Liver (tissue), 8 donors: ENCODE measurements at regions not wholly inside any gene's neighbourhood (a gene's known extent, or its start where the extent isn't known, plus 50 kb on each side); places are given as distances from the start of the nearest gene placed in this dataset.
A peak's percentile ranks its signal among the peaks of the same experiment; 100 is the strongest.
"Not testable (repeated sequence)": the region's sequence is repeated elsewhere in the genome, so short reads cannot be mapped to it uniquely, and the experiment has no call there.

Experiments
- DNase-seq: peaks from one replicate; pipeline ENCODE4 v3.0.0-alpha.2; 2017; ENCODE audit warnings: low spot score
- H3K27ac ChIP-seq, 2 donors: one replicate each; pipeline ENCODE4 v1.7.0; 2013; ENCODE audit warnings: inconsistent platforms in 2 of 2, low read length in 2 of 2, control low read depth in 1 of 2, low read depth in 1 of 2, mild to moderate bottlenecking in 1 of 2
- H3K27me3 ChIP-seq, 4 donors: one replicate each; pipeline versions ENCODE4 v1.6.1 to v1.7.0; 2013; ENCODE audit warnings: low read length in 3 of 4, inconsistent platforms in 1 of 4, mild to moderate bottlenecking in 1 of 4, moderate library complexity in 1 of 4; ENCODE audit not compliant: control insufficient read depth in 4 of 4, insufficient read depth in 4 of 4
- H3K36me3 ChIP-seq, 4 donors: one replicate each; pipeline versions ENCODE4 v1.6.1 to v1.7.0; 2013; ENCODE audit warnings: low read length in 3 of 4, mild to moderate bottlenecking in 3 of 4, low read depth in 1 of 4, moderate library complexity in 1 of 4; ENCODE audit not compliant: control insufficient read depth in 4 of 4, insufficient read depth in 3 of 4
- H3K4me1 ChIP-seq, 4 donors: one replicate each; pipeline versions ENCODE4 v1.6.1 to v1.7.0; 2013; ENCODE audit warnings: low read length in 3 of 4, mild to moderate bottlenecking in 3 of 4, moderate library complexity in 1 of 4; ENCODE audit not compliant: control insufficient read depth in 4 of 4, insufficient read depth in 4 of 4
- H3K4me3 ChIP-seq, 3 donors: one replicate each; pipeline versions ENCODE4 v1.6.1 to v1.7.0; 2013; ENCODE audit warnings: low read length in 3 of 3, control low read depth in 1 of 3, low read depth in 1 of 3, mild to moderate bottlenecking in 1 of 3
- H3K9ac ChIP-seq, 2 donors: one replicate each; pipeline ENCODE4 v1.7.0; 2013; ENCODE audit warnings: low read length in 2 of 2, mild to moderate bottlenecking in 2 of 2, moderate library complexity in 2 of 2, control low read depth in 1 of 2, low read depth in 1 of 2
- H3K9me3 ChIP-seq, 4 donors: one replicate each; pipeline versions ENCODE4 v1.6.1 to v1.7.0; 2013; ENCODE audit warnings: low read length in 3 of 4; ENCODE audit not compliant: control insufficient read depth in 4 of 4
- EGR1 ChIP-seq, 2 donors: IDR thresholded peaks; 2 replicates each; pipeline ENCODE4 v1.6.1; 2016 to 2018; ENCODE audit warnings: antibody characterized with exemption in 2 of 2, low read depth in 2 of 2
- FOXA1 ChIP-seq: IDR thresholded peaks from 2 replicates; pipeline ENCODE4 v1.6.1; 2016; ENCODE audit warnings: antibody characterized with exemption
- FOXA2 ChIP-seq: IDR thresholded peaks from 2 replicates; pipeline ENCODE4 v1.6.1; 2016; ENCODE audit warnings: antibody characterized with exemption
- GABPA ChIP-seq, 2 donors: IDR thresholded peaks in 1 of 2; conservative IDR thresholded peaks in 1 of 2; 2 replicates each; pipeline ENCODE4 v1.6.1; 2016; ENCODE audit warnings: antibody characterized with exemption in 2 of 2, mild to moderate bottlenecking in 1 of 2, moderate library complexity in 1 of 2
- HNF4A ChIP-seq, 2 donors: conservative IDR thresholded peaks; 2 replicates each; pipeline ENCODE4 v1.6.1; 2016; ENCODE audit warnings: antibody characterized with exemption in 2 of 2, mild to moderate bottlenecking in 2 of 2
- HNF4G ChIP-seq: IDR thresholded peaks from 2 replicates; pipeline ENCODE4 v1.6.1; 2016; ENCODE audit warnings: antibody characterized with exemption
- JUND ChIP-seq, 2 donors: IDR thresholded peaks; 2 replicates each; pipeline ENCODE4 v1.6.1; 2016; ENCODE audit warnings: antibody characterized with exemption in 2 of 2
- NR2F2 ChIP-seq: IDR thresholded peaks from 2 replicates; pipeline ENCODE4 v1.6.1; 2016; ENCODE audit warnings: antibody characterized with exemption
- RAD21 ChIP-seq, 2 donors: IDR thresholded peaks; 2 replicates each; pipeline ENCODE4 v1.6.1; 2016; ENCODE audit warnings: antibody characterized with exemption in 2 of 2, mild to moderate bottlenecking in 2 of 2
- REST ChIP-seq: IDR thresholded peaks from 2 replicates; pipeline ENCODE4 v1.6.1; 2016; ENCODE audit warnings: antibody characterized with exemption, mild to moderate bottlenecking
- RXRA ChIP-seq, 2 donors: IDR thresholded peaks; 2 replicates each; pipeline ENCODE4 v1.6.1; 2017 to 2018; ENCODE audit warnings: antibody characterized with exemption in 2 of 2, mild to moderate bottlenecking in 1 of 2
- SP1 ChIP-seq: IDR thresholded peaks from 2 replicates; pipeline ENCODE4 v1.6.1; 2018; ENCODE audit warnings: antibody characterized with exemption, mild to moderate bottlenecking
- TAF1 ChIP-seq: conservative IDR thresholded peaks from 2 replicates; pipeline ENCODE4 v1.6.1; 2016; ENCODE audit warnings: antibody characterized with exemption, mild to moderate bottlenecking
- YY1 ChIP-seq: IDR thresholded peaks from 2 replicates; pipeline ENCODE4 v1.6.1; 2016; ENCODE audit warnings: antibody characterized with exemption, mild to moderate bottlenecking
- ZBTB33 ChIP-seq: IDR thresholded peaks from 2 replicates; pipeline ENCODE4 v1.6.1; 2016; ENCODE audit warnings: antibody characterized with exemption
- WGBS: extraction: QIAGEN DNeasy Blood & Tissue Kit; methylation state at CpG from one replicate; pipeline ENCODE4 v1.1.7; 2013; 5-methylcytosine and 5-hydroxymethylcytosine counted together
- TF ChIP-seq, protein P1 (sequence below): IDR thresholded peaks from 2 replicates; pipeline ENCODE4 v1.6.1; 2016; ENCODE audit warnings: antibody characterized with exemption
- TF ChIP-seq, protein P2 (sequence below): IDR thresholded peaks from 2 replicates; pipeline ENCODE4 v1.6.1; 2016; ENCODE audit warnings: antibody characterized with exemption
- TF ChIP-seq, protein P3 (sequence below): fragments of 150-350 bp; IDR thresholded peaks from 2 replicates; pipeline ENCODE4 v1.5.1; 2017; ENCODE audit warnings: improper control_type of control experiment, low read depth, low read length; ENCODE audit not compliant: missing input control
- donor health status: healthy.
- donor health status: healthy.
- donor health status: healthy.
- donor health status: healthy.
- donor health status: healthy.

GRCh38 chr1:228655796-228656394 lies 79.4 kb upstream of the RHOU start (continued):
- no peak for TF ChIP-seq ZBTB33
- peak in 1 of 2 donors; percentile 68 for TF ChIP-seq JUND (IDR thresholded peaks at IDR 0.05)
- peak; percentile 71 to 78 for TF ChIP-seq HNF4A (conservative IDR thresholded peaks at IDR 0.05)
- TF ChIP-seq HNF4G, result no peak
- no peak for TF ChIP-seq TAF1
- TF ChIP-seq RAD21 (IDR thresholded peaks at IDR 0.05), result no peak
- TF ChIP-seq, protein P1, sequence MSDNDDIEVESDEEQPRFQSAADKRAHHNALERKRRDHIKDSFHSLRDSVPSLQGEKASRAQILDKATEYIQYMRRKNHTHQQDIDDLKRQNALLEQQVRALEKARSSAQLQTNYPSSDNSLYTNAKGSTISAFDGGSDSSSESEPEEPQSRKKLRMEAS, result no peak
- TF ChIP-seq, protein P2, sequence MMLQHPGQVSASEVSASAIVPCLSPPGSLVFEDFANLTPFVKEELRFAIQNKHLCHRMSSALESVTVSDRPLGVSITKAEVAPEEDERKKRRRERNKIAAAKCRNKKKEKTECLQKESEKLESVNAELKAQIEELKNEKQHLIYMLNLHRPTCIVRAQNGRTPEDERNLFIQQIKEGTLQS, result peak; percentile 24

DNA sequence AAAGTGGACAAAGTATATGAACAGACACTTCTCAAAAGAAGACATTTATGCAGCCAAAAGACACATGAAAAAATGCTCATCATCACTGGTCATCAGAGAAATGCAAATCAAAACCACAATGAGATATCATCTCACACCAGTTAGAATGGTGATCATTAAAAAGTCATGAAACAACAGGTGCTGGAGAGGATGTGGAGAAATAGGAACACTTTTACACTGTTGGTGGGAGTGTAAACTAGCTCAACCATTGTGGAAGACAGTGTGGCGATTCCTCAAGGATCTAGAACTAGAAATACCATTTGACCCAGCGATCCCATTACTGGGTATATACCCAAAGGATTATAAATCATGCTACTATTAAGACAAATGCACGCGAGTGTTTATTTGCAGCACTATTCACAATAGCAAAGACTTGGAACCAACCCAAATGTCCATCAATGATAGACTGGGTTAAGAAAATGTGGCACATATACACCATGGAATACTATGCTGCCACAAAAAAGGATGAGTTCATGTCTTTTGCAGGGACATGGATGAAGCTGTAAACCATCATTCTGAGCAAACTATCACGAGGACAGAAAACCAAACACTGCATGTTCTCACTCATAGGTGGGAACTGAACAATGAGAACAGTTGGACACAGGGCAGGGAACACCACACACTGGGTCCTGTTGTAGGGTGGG lies 73.1 kb upstream of the RHOU start:
- not testable (repeated sequence) for H3K9ac ChIP-seq, H3K4me3 ChIP-seq, DNase-seq, H3K4me1 ChIP-seq, H3K27me3 ChIP-seq, H3K9me3 ChIP-seq, H3K27ac ChIP-seq, H3K36me3 ChIP-seq
- 85% methylated on average over 5 of the region's 5 CpGs for WGBS

DNA sequence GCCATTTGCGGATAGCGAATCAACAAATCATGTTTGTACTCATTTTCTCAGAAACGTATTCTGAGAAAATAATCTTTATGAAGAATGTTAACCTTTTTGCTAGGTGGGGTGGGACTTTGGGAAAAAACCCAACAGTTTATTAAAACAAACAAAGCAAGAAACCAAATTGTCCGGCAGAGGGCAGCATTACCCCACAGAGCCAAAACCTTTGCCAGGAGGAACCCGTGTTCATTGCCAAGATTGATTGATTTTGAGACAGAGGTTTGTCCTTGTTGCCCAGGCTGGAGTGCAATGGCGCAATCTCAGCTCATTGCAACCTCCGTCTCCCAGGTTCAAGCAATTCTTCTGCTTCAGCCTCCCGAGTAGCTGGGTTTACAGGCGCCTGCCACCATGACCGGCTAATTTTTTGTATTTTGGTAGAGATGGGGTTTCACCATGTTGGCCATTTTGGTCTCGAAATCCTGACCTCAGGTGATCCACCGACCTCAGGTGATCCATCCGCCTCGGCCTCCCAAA lies 70.8 kb upstream of the RHOU start:
- Histone ChIP-seq H3K4me3 (no peak overlapping the region), H3K36me3 (no peaks in the 10 kb centered on the region), H3K27ac (no peak overlapping the region), H3K9me3 (no peaks in the 10 kb centered on the region), H3K9ac (no peak overlapping the region), H3K27me3 (no peaks in the 10 kb centered on the region), H3K4me1 (peaks cover 0 to 4% (median 2%) of the 10 kb centered on the region in 4 donors)
- 37% methylated on average over 14 of the region's 14 CpGs for WGBS
- TF ChIP-seq RAD21 (IDR thresholded peaks at IDR 0.05) (peak; percentile 96 to 97), RXRA (IDR thresholded peaks at IDR 0.05) (peak; percentile 67 to 80), TAF1 (no peak), ZBTB33 (no peak), EGR1 (IDR thresholded peaks at IDR 0.05; ENCODE audit: low read depth in 2 of 2) (no peak), SP1 (peak; percentile 28), NR2F2 (no peak), GABPA (IDR thresholded peaks at IDR 0.05 in 1 of 2, conservative IDR thresholded peaks at IDR 0.05 in 1 of 2) (no peak), HNF4A (conservative IDR thresholded peaks at IDR 0.05) (peak; percentile 66 to 68), YY1 (peak; percentile 62), HNF4G (no peak), FOXA2 (peak; percentile 15), JUND (IDR thresholded peaks at IDR 0.05) (peak; percentile 44 to 55), FOXA1 (peak; percentile 48), REST (no peak)
- TF ChIP-seq, protein P1, result peak; percentile 36
- TF ChIP-seq, protein P2, result no peak
- TF ChIP-seq, protein P3, sequence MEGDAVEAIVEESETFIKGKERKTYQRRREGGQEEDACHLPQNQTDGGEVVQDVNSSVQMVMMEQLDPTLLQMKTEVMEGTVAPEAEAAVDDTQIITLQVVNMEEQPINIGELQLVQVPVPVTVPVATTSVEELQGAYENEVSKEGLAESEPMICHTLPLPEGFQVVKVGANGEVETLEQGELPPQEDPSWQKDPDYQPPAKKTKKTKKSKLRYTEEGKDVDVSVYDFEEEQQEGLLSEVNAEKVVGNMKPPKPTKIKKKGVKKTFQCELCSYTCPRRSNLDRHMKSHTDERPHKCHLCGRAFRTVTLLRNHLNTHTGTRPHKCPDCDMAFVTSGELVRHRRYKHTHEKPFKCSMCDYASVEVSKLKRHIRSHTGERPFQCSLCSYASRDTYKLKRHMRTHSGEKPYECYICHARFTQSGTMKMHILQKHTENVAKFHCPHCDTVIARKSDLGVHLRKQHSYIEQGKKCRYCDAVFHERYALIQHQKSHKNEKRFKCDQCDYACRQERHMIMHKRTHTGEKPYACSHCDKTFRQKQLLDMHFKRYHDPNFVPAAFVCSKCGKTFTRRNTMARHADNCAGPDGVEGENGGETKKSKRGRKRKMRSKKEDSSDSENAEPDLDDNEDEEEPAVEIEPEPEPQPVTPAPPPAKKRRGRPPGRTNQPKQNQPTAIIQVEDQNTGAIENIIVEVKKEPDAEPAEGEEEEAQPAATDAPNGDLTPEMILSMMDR, result peak; percentile 84
- peak; percentile 86 for DNase-seq
